ENCODE measurements at regions not wholly inside any gene's neighbourhood (a gene's known extent, or its start where the extent isn't known, plus 50 kb on each side); places are given as distances from the start of the nearest gene placed in this dataset.

DNA sequence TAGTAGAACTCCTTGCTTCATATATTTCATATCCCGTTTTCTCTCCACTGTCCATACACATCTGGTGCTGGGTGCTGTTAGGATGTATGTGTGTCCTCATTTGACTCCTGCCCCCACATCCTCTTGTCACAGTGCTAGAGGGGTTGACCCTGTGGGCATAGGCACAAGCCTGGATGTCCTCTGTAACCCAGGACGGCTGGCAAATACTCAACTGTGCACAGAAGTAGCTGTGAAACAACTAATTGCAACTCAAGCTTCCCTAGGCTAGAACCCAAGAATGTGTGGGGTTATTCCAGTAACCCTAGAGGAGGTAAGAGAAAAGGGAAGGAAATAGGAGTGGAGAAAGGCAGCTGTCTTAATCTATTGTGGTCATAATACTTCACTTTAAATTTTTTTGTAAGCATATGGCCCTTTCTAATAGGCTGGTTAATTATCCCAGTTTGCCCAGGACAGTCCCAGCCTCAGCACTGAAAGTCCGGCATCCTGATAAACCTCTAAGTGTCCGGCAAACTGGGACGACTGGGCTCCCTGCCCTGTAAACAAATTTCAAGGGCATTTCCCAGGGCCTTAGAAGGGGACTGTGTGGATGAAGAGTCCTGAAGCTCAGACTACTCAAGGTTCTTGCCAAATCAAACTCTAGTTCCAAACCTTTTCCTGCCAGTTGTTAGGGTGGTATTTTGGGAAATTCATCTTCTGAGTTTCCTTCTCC lies 283.2 kb upstream of the CELF2 start:
- TF ChIP-seq FOS (IDR thresholded peaks at IDR 0.05; ENCODE audit: low read depth, low read length), result no peak
- no peak for TF ChIP-seq POLR2A (IDR thresholded peaks at IDR 0.05; ENCODE audit: low read depth, low read length)
- no peak for TF ChIP-seq NFE2L2 (IDR thresholded peaks at IDR 0.05; ENCODE audit: low read depth, low read length)
- TF ChIP-seq RFX5 (IDR thresholded peaks at IDR 0.05; ENCODE audit: low read depth, low read length), result no peak
- TF ChIP-seq, protein P1, sequence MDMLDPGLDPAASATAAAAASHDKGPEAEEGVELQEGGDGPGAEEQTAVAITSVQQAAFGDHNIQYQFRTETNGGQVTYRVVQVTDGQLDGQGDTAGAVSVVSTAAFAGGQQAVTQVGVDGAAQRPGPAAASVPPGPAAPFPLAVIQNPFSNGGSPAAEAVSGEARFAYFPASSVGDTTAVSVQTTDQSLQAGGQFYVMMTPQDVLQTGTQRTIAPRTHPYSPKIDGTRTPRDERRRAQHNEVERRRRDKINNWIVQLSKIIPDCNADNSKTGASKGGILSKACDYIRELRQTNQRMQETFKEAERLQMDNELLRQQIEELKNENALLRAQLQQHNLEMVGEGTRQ (IDR thresholded peaks at IDR 0.05; ENCODE audit: low read depth, low read length), result no peak
- no peak for TF ChIP-seq MAFK (IDR thresholded peaks at IDR 0.05; ENCODE audit: low read depth, low read length)
- Histone ChIP-seq H2BK120ac (ENCODE audit: low read depth, low read length) (no peak overlapping the region), H3K56ac (ENCODE audit: extremely low read depth, insufficient read depth, low read length) (no peak overlapping the region), H3K4me2 (ENCODE audit: low read depth, low read length) (no peak overlapping the region), H3K27ac (ENCODE audit: insufficient read depth, low read length) (no peak overlapping the region), H4K5ac (ENCODE audit: low read depth, low read length) (no peak overlapping the region), H3K18ac (ENCODE audit: low read depth, low read length) (no peak overlapping the region), H2AK5ac (ENCODE audit: low read depth, low read length) (no peak overlapping the region), H4K91ac (ENCODE audit: insufficient read depth, low read depth, low read length) (no peak overlapping the region), H3K36me3 (ENCODE audit: control insufficient read depth, insufficient read depth, low read length) (no peaks in the 10 kb centered on the region), H3K79me1 (ENCODE audit: low read depth in 1 of 2, low read length in 2 of 2) (no peaks in the 10 kb centered on the region), H3K14ac (replicated peaks; ENCODE audit: low read depth, low read length) (no peak overlapping the region), H3K4me3 (ENCODE audit: insufficient read depth, low read depth, low read length) (no peak overlapping the region), H3K9me3 (ENCODE audit: control insufficient read depth, insufficient read depth, low read length) (no peaks in the 10 kb centered on the region), H3K23ac (ENCODE audit: low read depth, low read length) (no peak overlapping the region), H3K4me1 (ENCODE audit: control insufficient read depth, insufficient read depth, low read length) (no peaks in the 10 kb centered on the region), H3K9me1 (ENCODE audit: insufficient read depth, low read length) (no peaks in the 10 kb centered on the region), H2BK20ac (ENCODE audit: low read depth, low read length) (no peak overlapping the region), H2BK15ac (ENCODE audit: low read depth, low read length) (no peak overlapping the region), H2BK5ac (ENCODE audit: low read depth, low read length, poor library complexity, severe bottlenecking) (no peak overlapping the region), H3K9ac (ENCODE audit: low read depth, low read length) (no peak overlapping the region), H4K8ac (ENCODE audit: low read depth in 2 of 2, low read length in 2 of 2) (no peak overlapping the region), H2AFZ (replicated peaks; ENCODE audit: low read length, poor library complexity) (no peak overlapping the region), H2AK9ac (replicated peaks; ENCODE audit: low read depth, low read length, poor library complexity) (no peak overlapping the region), H4K20me1 (ENCODE audit: insufficient read depth, low read length) (no peaks in the 10 kb centered on the region), H3K27me3 (ENCODE audit: control insufficient read depth, insufficient read depth, low read length) (no peaks in the 10 kb centered on the region; the same call in 1 of the 2 replicates), H3K4ac (ENCODE audit: low read depth, low read length) (no peak overlapping the region)
- in situ Hi-C loops (cut with MboI; ENCODE audit: low sequenced_read_pairs) (no loop called here), dilution Hi-C loops (cut with HindIII; ENCODE audit: low sequenced_read_pairs, unreplicated experiment) (no loop called here), intact Hi-C loops (cut with micrococcal nuclease) (no loop called here)
- ATAC-seq (ENCODE audit: low read depth), result no peak
- DNase-seq, result no peak
- BruUV-seq (replicated peaks), result no TSS peak
- CTCF ChIA-PET, result interaction anchor here (1.2 kb wide), 1 partner anchor 11 kb away, joined by 4 read pairs; no protein-coding TSS in a partner anchor
- POLR2A ChIA-PET (ENCODE audit: unreplicated experiment), result no interaction called here
- no CpG with 5 or more reads among the region's 5 CpGs for WGBS, 2 experiments (ENCODE audit: extremely low coverage in 2 of 2, insufficient read length in 1 of 2)

Data from IMR-90 (cell line).